Endothelial cell (in vitro differentiated cells): ENCODE measurements at regions not wholly inside any gene's neighbourhood (a gene's known extent, or its start where the extent isn't known, plus 50 kb on each side); places are given as distances from the start of the nearest gene placed in this dataset.
"Not testable (repeated sequence)": the region's sequence is repeated elsewhere in the genome, so short reads cannot be mapped to it uniquely, and the experiment has no call there.

Experiments used
- DNase-seq: peaks from one replicate; pipeline ENCODE4 v3.0.0; 2021; ENCODE audit warnings: low spot score
- H3K27ac Mint-ChIP-seq: one replicate; pipeline ENCODE4 v1.8.0; 2021; ENCODE audit warnings: mixed read lengths, inconsistent platforms; ENCODE audit not compliant: unreplicated experiment
- H3K27me3 Mint-ChIP-seq: one replicate; pipeline ENCODE4 v1.8.0; 2021; ENCODE audit warnings: mild to moderate bottlenecking, moderate library complexity, mixed read lengths, inconsistent platforms; ENCODE audit not compliant: unreplicated experiment
- H3K36me3 Mint-ChIP-seq: one replicate; pipeline ENCODE4 v1.8.0; 2021; ENCODE audit warnings: mild to moderate bottlenecking, low read depth, mixed read lengths, inconsistent platforms; ENCODE audit not compliant: unreplicated experiment
- H3K4me1 Mint-ChIP-seq: one replicate; pipeline ENCODE4 v1.8.0; 2021; ENCODE audit warnings: mild to moderate bottlenecking, mixed read lengths, inconsistent platforms; ENCODE audit not compliant: unreplicated experiment
- H3K4me3 Mint-ChIP-seq: one replicate; pipeline ENCODE4 v1.8.0; 2021; ENCODE audit warnings: mild to moderate bottlenecking, mixed read lengths, inconsistent platforms; ENCODE audit not compliant: unreplicated experiment
- H3K9me3 Mint-ChIP-seq: one replicate; pipeline ENCODE4 v1.8.0; 2021; ENCODE audit warnings: mixed read lengths, inconsistent platforms; ENCODE audit not compliant: unreplicated experiment
- TF ChIP-seq, protein P1 (sequence below): fragments of 200-600 bp; sonication (generic); IDR thresholded peaks from one replicate; pipeline ENCODE4 v1.5.0; 2021; ENCODE audit warnings: antibody characterized with exemption; ENCODE audit not compliant: unreplicated experiment

GRCh38 chr22:22728382-22728781 lies 84.0 kb downstream of the GGTLC2 start:
- peaks cover 2% of the 10 kb centered on the region for H3K27me3 Mint-ChIP-seq
- H3K4me3 Mint-ChIP-seq: no peak overlapping the region
- no peaks in the 10 kb centered on the region for H3K36me3 Mint-ChIP-seq

GRCh38 chr22:22730655-22731373 lies 86.4 kb downstream of the GGTLC2 start:
- Mint-ChIP-seq H3K27me3 (peaks cover 2% of the 10 kb centered on the region), H3K4me3 (no peak overlapping the region), H3K4me1 (peaks cover 17% of the 10 kb centered on the region), H3K9me3 (no peaks in the 10 kb centered on the region), H3K27ac (no peak overlapping the region), H3K36me3 (no peaks in the 10 kb centered on the region)
- no peak for DNase-seq
- TF ChIP-seq, protein P1, sequence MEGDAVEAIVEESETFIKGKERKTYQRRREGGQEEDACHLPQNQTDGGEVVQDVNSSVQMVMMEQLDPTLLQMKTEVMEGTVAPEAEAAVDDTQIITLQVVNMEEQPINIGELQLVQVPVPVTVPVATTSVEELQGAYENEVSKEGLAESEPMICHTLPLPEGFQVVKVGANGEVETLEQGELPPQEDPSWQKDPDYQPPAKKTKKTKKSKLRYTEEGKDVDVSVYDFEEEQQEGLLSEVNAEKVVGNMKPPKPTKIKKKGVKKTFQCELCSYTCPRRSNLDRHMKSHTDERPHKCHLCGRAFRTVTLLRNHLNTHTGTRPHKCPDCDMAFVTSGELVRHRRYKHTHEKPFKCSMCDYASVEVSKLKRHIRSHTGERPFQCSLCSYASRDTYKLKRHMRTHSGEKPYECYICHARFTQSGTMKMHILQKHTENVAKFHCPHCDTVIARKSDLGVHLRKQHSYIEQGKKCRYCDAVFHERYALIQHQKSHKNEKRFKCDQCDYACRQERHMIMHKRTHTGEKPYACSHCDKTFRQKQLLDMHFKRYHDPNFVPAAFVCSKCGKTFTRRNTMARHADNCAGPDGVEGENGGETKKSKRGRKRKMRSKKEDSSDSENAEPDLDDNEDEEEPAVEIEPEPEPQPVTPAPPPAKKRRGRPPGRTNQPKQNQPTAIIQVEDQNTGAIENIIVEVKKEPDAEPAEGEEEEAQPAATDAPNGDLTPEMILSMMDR: no peak

More at GRCh38 chr22:22728382-22728781, 84.0 kb downstream of the GGTLC2 start:
- no peak for DNase-seq
- TF ChIP-seq, protein P1: no peak
- Mint-ChIP-seq H3K4me1 (peaks cover 6% of the 10 kb centered on the region), H3K27ac (no peak overlapping the region), H3K9me3 (no peaks in the 10 kb centered on the region)

GRCh38 chr22:22731374-22731676 lies 86.9 kb downstream of the GGTLC2 start:
- Mint-ChIP-seq H3K9me3 (no peaks in the 10 kb centered on the region), H3K4me1 (peaks cover 17% of the 10 kb centered on the region), H3K27me3 (no peaks in the 10 kb centered on the region), H3K4me3 (no peak overlapping the region), H3K27ac (no peak overlapping the region), H3K36me3 (no peaks in the 10 kb centered on the region)
- TF ChIP-seq, protein P1: no peak
- no peak for DNase-seq

GRCh38 chr22:22733006-22733405 lies 88.6 kb downstream of the GGTLC2 start:
- H3K9me3 Mint-ChIP-seq, H3K36me3 Mint-ChIP-seq, DNase-seq, H3K27ac Mint-ChIP-seq, H3K27me3 Mint-ChIP-seq, H3K4me3 Mint-ChIP-seq: not testable (repeated sequence)
- peaks cover 15% of the 10 kb centered on the region for H3K4me1 Mint-ChIP-seq

DNA sequence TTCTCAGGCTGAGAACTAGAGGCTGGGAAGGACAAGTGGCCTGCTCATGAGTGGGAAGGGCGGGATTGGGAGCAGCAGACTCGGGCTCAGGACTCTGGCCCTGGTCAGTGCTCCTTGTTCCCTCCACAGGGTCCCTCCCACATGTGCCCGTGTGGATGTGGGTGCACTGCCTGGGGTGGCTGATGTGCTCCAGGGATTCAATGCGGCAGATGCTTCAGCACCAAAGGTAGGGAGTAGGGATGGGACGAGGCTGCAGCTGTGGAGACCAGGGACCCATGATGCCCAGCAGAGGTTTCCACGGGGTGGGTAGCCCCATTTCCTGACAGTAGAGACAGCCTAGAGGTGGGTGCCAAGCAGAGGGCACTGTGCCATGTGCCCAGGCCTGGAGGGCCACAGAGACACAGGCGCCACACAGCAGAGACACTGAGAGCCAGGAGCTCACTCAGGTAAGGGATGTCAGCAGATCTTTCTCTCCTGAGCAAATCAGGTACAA lies 89.5 kb downstream of the GGTLC2 start:
- Mint-ChIP-seq H3K4me1 (peaks cover 15% of the 10 kb centered on the region), H3K4me3 (no peak overlapping the region), H3K27ac (no peak overlapping the region), H3K36me3 (no peaks in the 10 kb centered on the region), H3K9me3 (no peaks in the 10 kb centered on the region), H3K27me3 (peaks cover 3% of the 10 kb centered on the region)
- TF ChIP-seq, protein P1: no peak
- DNase-seq: no peak

GRCh38 chr22:22734395-22735272 lies 90.2 kb downstream of the GGTLC2 start:
- peak overlapping the region; percentile 81 for H3K27ac Mint-ChIP-seq
- not testable (repeated sequence) for H3K4me3 Mint-ChIP-seq, H3K9me3 Mint-ChIP-seq, H3K36me3 Mint-ChIP-seq, DNase-seq, H3K27me3 Mint-ChIP-seq
- H3K4me1 Mint-ChIP-seq: peaks cover 15% of the 10 kb centered on the region

GRCh38 chr22:22735276-22735675 lies 90.9 kb downstream of the GGTLC2 start:
- H3K9me3 Mint-ChIP-seq: not testable (repeated sequence)

More at GRCh38 chr22:22735276-22735675, 90.9 kb downstream of the GGTLC2 start:
- not testable (repeated sequence) for DNase-seq, H3K36me3 Mint-ChIP-seq, H3K4me3 Mint-ChIP-seq, H3K27me3 Mint-ChIP-seq
- H3K4me1 Mint-ChIP-seq: peaks cover 15% of the 10 kb centered on the region
- peak overlapping the region; percentile 81 for H3K27ac Mint-ChIP-seq
